ENCODE measurements at regions not wholly inside any gene's neighbourhood (a gene's known extent, or its start where the extent isn't known, plus 50 kb on each side); places are given as distances from the start of the nearest gene placed in this dataset.
A peak's percentile ranks its signal among the peaks of the same experiment; 100 is the strongest.

DNA sequence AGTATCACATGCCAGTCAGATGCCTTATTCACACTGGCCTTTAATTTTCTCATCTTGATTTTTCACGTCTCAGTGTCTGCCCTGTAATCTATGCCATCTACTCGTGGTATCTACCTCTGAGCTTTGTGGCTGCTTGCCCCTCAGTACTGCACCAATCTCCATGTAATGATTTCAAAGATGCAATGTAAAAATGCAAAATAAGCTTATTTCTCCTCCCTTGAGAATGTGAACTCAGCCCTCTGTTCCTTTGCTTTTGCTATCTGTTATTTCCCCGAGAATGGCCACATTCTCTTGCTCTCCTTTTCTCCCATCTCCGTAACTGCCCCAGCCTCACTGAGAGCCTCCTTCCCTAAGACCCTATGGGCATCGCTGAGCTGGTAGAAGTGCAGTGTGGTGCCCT, 317.5 kb downstream of the SFMBT2 start:
- no peaks in the 10 kb centered on the region for H3K9me3 ChIP-seq (ENCODE audit: control insufficient read depth in 2 of 2, insufficient read depth in 1 of 2, low read length in 1 of 2)
- H3K4me1 ChIP-seq (ENCODE audit: control insufficient read depth in 2 of 2, insufficient read depth in 2 of 2, low read length in 2 of 2) = no peaks in the 10 kb centered on the region
- DNase-seq (ENCODE audit: low read depth in 6 of 9, low spot score in 9 of 9) = no peak
- no peak overlapping the region for H3K27ac ChIP-seq (ENCODE audit: low read depth in 1 of 2, low read length in 1 of 2)
- 88% methylated on average over 5 of the region's 5 CpGs for WGBS
- H3K4me3 ChIP-seq (ENCODE audit: low read length in 2 of 2) = no peak overlapping the region
- H3K36me3 ChIP-seq (ENCODE audit: control insufficient read depth in 2 of 2, insufficient read depth in 2 of 2, low read length in 1 of 2) = no peaks in the 10 kb centered on the region
- H3K27me3 ChIP-seq (ENCODE audit: control insufficient read depth in 2 of 2, insufficient read depth in 1 of 2, low read length in 1 of 2) = no peaks in the 10 kb centered on the region

DNA sequence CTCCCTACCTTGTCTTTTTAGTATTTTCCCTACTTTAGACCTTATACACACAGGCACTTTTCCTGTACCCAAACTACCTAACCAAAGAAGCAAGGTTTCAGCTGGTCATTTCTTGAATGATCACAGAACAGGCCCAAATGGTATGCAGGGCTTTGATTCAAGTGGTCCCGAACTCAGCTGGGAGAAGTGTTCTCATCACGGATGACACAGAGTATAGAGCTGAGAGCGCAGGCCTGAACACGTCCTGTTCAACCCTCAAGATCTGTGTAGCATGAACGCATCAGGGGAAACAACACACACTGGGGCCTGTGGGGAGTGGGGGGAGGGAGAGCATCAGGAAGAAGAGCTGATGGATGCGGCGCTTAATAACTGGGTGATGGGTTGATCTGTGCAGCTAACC, 318.2 kb downstream of the SFMBT2 start:
- no peaks in the 10 kb centered on the region for H3K27me3 ChIP-seq (ENCODE audit: control insufficient read depth in 2 of 2, insufficient read depth in 1 of 2, low read length in 1 of 2)
- no peak overlapping the region for H3K4me3 ChIP-seq (ENCODE audit: low read length in 2 of 2)
- no peaks in the 10 kb centered on the region for H3K4me1 ChIP-seq (ENCODE audit: control insufficient read depth in 2 of 2, insufficient read depth in 2 of 2, low read length in 2 of 2)
- WGBS = 95% methylated on average over 7 of the region's 7 CpGs
- no peaks in the 10 kb centered on the region for H3K36me3 ChIP-seq (ENCODE audit: control insufficient read depth in 2 of 2, insufficient read depth in 2 of 2, low read length in 1 of 2)
- H3K9me3 ChIP-seq (ENCODE audit: control insufficient read depth in 2 of 2, insufficient read depth in 1 of 2, low read length in 1 of 2) = no peaks in the 10 kb centered on the region
- H3K27ac ChIP-seq (ENCODE audit: low read depth in 1 of 2, low read length in 1 of 2) = no peak overlapping the region
- DNase-seq (ENCODE audit: low read depth in 6 of 9, low spot score in 9 of 9) = no peak

DNA sequence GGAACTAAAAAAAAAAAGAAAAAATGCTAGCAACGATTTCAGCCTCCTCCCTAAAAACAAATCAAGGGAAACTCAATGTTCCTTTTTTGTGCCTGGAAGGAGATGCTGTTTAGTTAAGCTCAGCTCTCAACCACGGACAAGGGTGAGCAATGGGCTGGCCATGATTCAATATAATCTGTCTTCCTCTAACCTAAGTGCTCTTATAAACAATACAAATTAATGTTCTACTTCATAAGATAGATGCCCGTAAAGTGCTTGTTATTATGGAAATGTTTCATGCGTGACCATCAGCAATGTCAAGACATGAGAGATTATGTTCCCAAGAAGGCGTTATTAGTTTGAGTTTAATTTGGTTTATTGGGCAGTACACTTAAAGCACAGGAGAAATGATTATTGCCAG, 320.3 kb downstream of the SFMBT2 start:
- DNase-seq (ENCODE audit: low read depth in 6 of 9, low spot score in 9 of 9) = no peak
- Histone ChIP-seq H3K4me3 (ENCODE audit: low read length in 2 of 2) (no peak overlapping the region), H3K27ac (ENCODE audit: low read depth in 1 of 2, low read length in 1 of 2) (no peak overlapping the region), H3K36me3 (ENCODE audit: control insufficient read depth in 2 of 2, insufficient read depth in 2 of 2, low read length in 1 of 2) (no peaks in the 10 kb centered on the region), H3K27me3 (ENCODE audit: control insufficient read depth in 2 of 2, insufficient read depth in 1 of 2, low read length in 1 of 2) (no peaks in the 10 kb centered on the region), H3K9me3 (ENCODE audit: control insufficient read depth in 2 of 2, insufficient read depth in 1 of 2, low read length in 1 of 2) (no peaks in the 10 kb centered on the region), H3K4me1 (ENCODE audit: control insufficient read depth in 2 of 2, insufficient read depth in 2 of 2, low read length in 2 of 2) (no peaks in the 10 kb centered on the region)
- 87% methylated on average over 5 of the region's 5 CpGs for WGBS

DNA sequence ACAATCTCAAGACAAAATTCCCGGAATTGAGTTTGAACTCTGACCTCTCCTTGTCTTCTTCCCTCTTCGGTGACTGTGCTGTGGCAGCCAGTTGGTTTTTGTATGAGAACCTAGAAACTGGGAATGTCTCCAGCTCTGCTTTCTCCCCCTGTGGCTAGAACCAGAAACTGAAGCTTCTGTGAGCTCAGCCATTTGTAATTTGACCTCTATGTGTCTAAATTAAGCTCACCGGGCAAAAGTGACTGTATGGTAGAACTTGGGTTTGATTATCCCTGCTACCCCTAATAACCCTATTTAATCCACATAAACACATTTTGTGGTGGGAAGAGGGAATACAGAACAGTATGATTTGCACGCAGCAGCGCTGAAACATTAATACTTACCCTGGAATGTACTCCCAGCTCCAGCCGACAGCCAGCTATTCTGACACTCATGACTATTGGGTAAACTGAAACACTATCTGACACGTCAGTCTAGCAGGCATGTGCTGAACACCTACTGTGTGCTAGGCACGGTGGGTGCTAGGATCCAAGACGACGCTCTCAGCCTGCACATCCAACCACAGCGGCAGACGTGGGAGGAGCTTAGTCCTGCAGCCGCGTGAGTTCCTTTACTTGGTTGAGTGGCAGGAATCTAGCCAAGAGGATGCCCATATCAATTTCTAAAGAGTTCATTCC, 324.8 kb downstream of the SFMBT2 start:
- no peaks in the 10 kb centered on the region for H3K27me3 ChIP-seq (ENCODE audit: control insufficient read depth in 2 of 2, insufficient read depth in 1 of 2, low read length in 1 of 2)
- no peak overlapping the region for H3K27ac ChIP-seq (ENCODE audit: low read depth in 1 of 2, low read length in 1 of 2)
- no peaks in the 10 kb centered on the region for H3K4me1 ChIP-seq (ENCODE audit: control insufficient read depth in 2 of 2, insufficient read depth in 2 of 2, low read length in 2 of 2)
- H3K9me3 ChIP-seq (ENCODE audit: control insufficient read depth in 2 of 2, insufficient read depth in 1 of 2, low read length in 1 of 2) = no peaks in the 10 kb centered on the region
- no peak for DNase-seq (ENCODE audit: low read depth in 6 of 9, low spot score in 9 of 9)
- WGBS = 95% methylated on average over 14 of the region's 14 CpGs
- H3K36me3 ChIP-seq (ENCODE audit: control insufficient read depth in 2 of 2, insufficient read depth in 2 of 2, low read length in 1 of 2) = no peaks in the 10 kb centered on the region
- H3K4me3 ChIP-seq (ENCODE audit: low read length in 2 of 2) = no peak overlapping the region

DNA sequence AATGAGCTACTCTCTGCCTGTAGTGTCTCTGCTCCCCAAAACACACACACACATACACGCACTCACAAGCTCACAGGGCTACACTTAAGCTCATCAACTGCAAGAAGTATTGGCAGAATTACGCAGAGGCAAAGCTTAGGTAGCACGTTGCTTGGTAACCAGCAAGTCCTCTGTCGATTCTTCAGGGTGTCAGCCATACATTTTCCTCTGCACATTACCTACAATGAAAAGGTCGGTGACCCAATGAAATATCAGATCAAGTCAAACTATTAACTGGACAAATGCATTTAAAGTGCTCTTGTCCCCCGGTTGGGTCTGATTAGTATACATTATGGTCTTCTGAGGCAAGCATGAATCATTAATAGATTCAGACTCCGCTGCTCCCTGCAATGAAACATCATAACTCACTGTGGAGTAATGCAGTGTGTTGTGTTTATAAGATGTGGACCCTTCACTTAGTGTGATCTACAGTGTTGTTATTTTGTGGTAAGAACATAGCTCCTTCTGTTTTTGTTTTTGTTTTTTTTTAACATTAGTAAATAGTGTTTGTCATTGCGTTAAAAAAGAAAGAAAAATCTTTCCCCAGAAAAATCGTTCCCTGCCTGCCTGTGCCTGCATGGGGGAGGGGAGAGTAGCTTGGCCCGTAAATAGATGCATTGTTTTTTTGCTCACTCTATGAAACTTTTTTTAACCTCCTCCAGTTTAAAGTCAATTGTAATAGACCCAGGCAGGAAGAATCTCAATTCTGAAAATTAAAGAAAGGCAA, 325.5 kb downstream of the SFMBT2 start:
- H3K4me1 ChIP-seq (ENCODE audit: control insufficient read depth in 2 of 2, insufficient read depth in 2 of 2, low read length in 2 of 2) = no peaks in the 10 kb centered on the region
- no peaks in the 10 kb centered on the region for H3K9me3 ChIP-seq (ENCODE audit: control insufficient read depth in 2 of 2, insufficient read depth in 1 of 2, low read length in 1 of 2)
- H3K4me3 ChIP-seq (ENCODE audit: low read length in 2 of 2) = no peak overlapping the region
- DNase-seq (ENCODE audit: low read depth in 6 of 9, low spot score in 9 of 9) = no peak
- no peak overlapping the region for H3K27ac ChIP-seq (ENCODE audit: low read depth in 1 of 2, low read length in 1 of 2)
- 93% methylated on average over 10 of the region's 10 CpGs for WGBS
- H3K27me3 ChIP-seq (ENCODE audit: control insufficient read depth in 2 of 2, insufficient read depth in 1 of 2, low read length in 1 of 2) = no peaks in the 10 kb centered on the region
- H3K36me3 ChIP-seq (ENCODE audit: control insufficient read depth in 2 of 2, insufficient read depth in 2 of 2, low read length in 1 of 2) = no peaks in the 10 kb centered on the region

DNA sequence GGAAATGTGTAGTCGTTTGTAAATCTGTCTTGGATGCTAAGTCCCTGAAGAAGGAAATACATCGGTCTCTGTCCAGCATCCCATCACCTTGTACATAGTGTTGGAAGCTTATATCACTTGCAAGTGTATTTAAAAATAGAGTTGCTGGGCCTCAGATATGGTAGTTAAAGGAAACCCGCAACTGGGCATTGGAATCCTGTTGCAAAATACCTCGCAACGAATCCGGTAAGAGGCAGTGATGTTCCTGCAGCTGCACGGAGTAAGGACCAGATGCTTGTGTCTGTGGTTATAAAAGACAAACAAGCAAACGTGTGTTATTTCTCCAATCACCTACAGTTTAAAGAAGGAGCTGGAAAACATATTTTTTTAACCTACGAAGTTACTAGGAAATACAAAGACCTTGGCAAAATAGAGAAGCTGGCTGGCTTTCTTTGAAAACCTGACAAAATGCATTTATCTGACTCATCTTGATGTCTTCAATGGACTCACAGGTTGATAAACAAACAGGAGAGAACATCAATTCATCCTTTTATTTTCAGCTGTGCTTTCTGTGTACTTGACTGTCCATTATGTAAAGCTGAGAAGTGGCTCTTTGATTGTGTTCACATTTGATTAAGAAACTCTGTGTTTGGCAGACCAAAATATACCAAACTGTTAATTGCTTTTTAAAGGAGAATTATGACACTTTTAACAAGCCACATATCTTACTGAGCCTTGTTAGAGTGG, 326.4 kb downstream of the SFMBT2 start:
- Histone ChIP-seq H3K36me3 (ENCODE audit: control insufficient read depth in 2 of 2, insufficient read depth in 2 of 2, low read length in 1 of 2) (no peaks in the 10 kb centered on the region), H3K9me3 (ENCODE audit: control insufficient read depth in 2 of 2, insufficient read depth in 1 of 2, low read length in 1 of 2) (no peaks in the 10 kb centered on the region), H3K4me1 (ENCODE audit: control insufficient read depth in 2 of 2, insufficient read depth in 2 of 2, low read length in 2 of 2) (no peaks in the 10 kb centered on the region), H3K4me3 (ENCODE audit: low read length in 2 of 2) (no peak overlapping the region), H3K27ac (ENCODE audit: low read depth in 1 of 2, low read length in 1 of 2) (no peak overlapping the region), H3K27me3 (ENCODE audit: control insufficient read depth in 2 of 2, insufficient read depth in 1 of 2, low read length in 1 of 2) (no peaks in the 10 kb centered on the region)
- peak in 1 of 9 donors; percentile 26 for DNase-seq (ENCODE audit: low read depth in 6 of 9, low spot score in 9 of 9)
- 57% methylated on average over 9 of the region's 9 CpGs for WGBS

DNA sequence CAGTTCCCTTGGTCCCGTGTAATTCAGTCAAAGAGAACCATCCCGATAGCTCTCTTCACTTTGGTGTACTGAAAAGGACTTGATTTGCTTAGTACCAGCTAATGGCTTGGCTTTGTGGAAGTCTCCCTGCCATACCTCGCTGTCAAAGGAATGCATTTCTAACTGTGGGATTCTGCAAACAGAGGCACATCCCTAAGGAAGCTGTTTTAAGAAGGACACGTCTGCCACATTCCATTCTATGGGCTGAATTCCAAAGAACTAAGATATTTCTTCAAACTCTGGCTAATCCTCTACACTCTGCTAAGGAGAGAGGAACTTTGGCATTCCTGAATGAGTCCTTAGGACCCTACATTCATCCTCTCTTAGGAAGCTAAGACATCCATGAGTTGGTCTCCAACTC, 327.9 kb downstream of the SFMBT2 start:
- 82% methylated on average over 4 of the region's 4 CpGs for WGBS
- no peak for DNase-seq (ENCODE audit: low read depth in 6 of 9, low spot score in 9 of 9)
- no peaks in the 10 kb centered on the region for H3K36me3 ChIP-seq (ENCODE audit: control insufficient read depth in 2 of 2, insufficient read depth in 2 of 2, low read length in 1 of 2)
- H3K4me1 ChIP-seq (ENCODE audit: control insufficient read depth in 2 of 2, insufficient read depth in 2 of 2, low read length in 2 of 2) = no peaks in the 10 kb centered on the region
- no peak overlapping the region for H3K27ac ChIP-seq (ENCODE audit: low read depth in 1 of 2, low read length in 1 of 2)
- H3K9me3 ChIP-seq (ENCODE audit: control insufficient read depth in 2 of 2, insufficient read depth in 1 of 2, low read length in 1 of 2) = no peaks in the 10 kb centered on the region
- H3K27me3 ChIP-seq (ENCODE audit: control insufficient read depth in 2 of 2, insufficient read depth in 1 of 2, low read length in 1 of 2) = no peaks in the 10 kb centered on the region
- H3K4me3 ChIP-seq (ENCODE audit: low read length in 2 of 2) = no peak overlapping the region

DNA sequence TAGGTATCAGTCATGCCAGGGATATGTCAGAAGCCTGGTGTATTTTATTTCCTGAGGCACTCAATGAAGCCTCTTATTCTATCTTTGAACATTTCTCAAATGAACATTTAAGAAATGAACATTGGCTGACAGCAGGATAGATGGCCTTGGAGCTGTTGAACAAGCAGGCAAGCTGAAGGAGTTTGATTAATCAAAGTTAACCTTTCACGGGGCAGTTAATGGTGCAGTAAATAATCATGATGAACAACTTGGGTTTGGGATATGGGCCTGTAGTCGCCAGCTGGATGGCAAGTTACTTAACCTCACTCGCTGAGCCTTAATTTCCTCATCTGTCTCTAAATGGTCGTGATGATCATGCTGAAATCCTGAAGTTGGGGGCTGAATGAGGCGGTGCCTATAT, 333.0 kb downstream of the SFMBT2 start:
- no peak overlapping the region for H3K4me3 ChIP-seq (ENCODE audit: low read length in 2 of 2)
- WGBS = 95% methylated on average over 5 of the region's 5 CpGs
- H3K36me3 ChIP-seq (ENCODE audit: control insufficient read depth in 2 of 2, insufficient read depth in 2 of 2, low read length in 1 of 2) = no peaks in the 10 kb centered on the region

DNA sequence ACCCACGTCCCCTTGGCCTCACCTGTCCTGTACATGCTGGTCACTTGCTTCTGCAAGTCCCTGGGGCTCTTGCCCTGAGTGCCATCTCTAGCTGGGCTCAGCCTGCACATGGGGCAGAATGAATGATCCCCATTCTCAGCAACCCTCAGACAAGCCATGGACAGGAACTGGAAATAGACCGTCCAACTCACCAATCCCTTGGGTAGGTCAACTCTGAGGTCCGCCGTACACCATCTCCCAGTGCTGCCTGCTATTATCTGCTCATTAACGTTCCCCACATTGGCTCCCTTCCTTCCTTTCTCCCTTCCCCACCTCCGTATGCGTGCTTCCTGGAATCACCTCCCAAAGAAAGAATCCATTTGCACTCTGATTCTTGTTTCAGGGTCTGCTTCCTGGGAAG, 335.0 kb downstream of the SFMBT2 start:
- 88% methylated on average over 7 of the region's 7 CpGs for WGBS
- no peak for DNase-seq (ENCODE audit: low read depth in 6 of 9, low spot score in 9 of 9)
- Histone ChIP-seq H3K27ac (ENCODE audit: low read depth in 1 of 2, low read length in 1 of 2) (no peak overlapping the region), H3K4me1 (ENCODE audit: control insufficient read depth in 2 of 2, insufficient read depth in 2 of 2, low read length in 2 of 2) (no peaks in the 10 kb centered on the region), H3K36me3 (ENCODE audit: control insufficient read depth in 2 of 2, insufficient read depth in 2 of 2, low read length in 1 of 2) (no peaks in the 10 kb centered on the region), H3K4me3 (ENCODE audit: low read length in 2 of 2) (no peak overlapping the region), H3K27me3 (ENCODE audit: control insufficient read depth in 2 of 2, insufficient read depth in 1 of 2, low read length in 1 of 2) (no peaks in the 10 kb centered on the region), H3K9me3 (ENCODE audit: control insufficient read depth in 2 of 2, insufficient read depth in 1 of 2, low read length in 1 of 2) (no peaks in the 10 kb centered on the region)

More for the DNA sequence above, 333.0 kb downstream of the SFMBT2 start:
- no peak for DNase-seq (ENCODE audit: low read depth in 6 of 9, low spot score in 9 of 9)
- H3K9me3 ChIP-seq (ENCODE audit: control insufficient read depth in 2 of 2, insufficient read depth in 1 of 2, low read length in 1 of 2) = no peaks in the 10 kb centered on the region
- H3K27me3 ChIP-seq (ENCODE audit: control insufficient read depth in 2 of 2, insufficient read depth in 1 of 2, low read length in 1 of 2) = no peaks in the 10 kb centered on the region
- no peaks in the 10 kb centered on the region for H3K4me1 ChIP-seq (ENCODE audit: control insufficient read depth in 2 of 2, insufficient read depth in 2 of 2, low read length in 2 of 2)
- H3K27ac ChIP-seq (ENCODE audit: low read depth in 1 of 2, low read length in 1 of 2) = no peak overlapping the region
